ENCODE measurements at regions not wholly inside any gene's neighbourhood (a gene's known extent, or its start where the extent isn't known, plus 50 kb on each side); places are given as distances from the start of the nearest gene placed in this dataset.

- no peak for TF ChIP-seq CTCF (IDR thresholded peaks at IDR 0.05 in 2 of 3, conservative IDR thresholded peaks at IDR 0.05 in 1 of 3; ENCODE audit: borderline replicate concordance in 1 of 3, insufficient read depth in 1 of 3, low read depth in 2 of 3, low read length in 2 of 3)
- TF ChIP-seq POLR2A (IDR thresholded peaks at IDR 0.05; ENCODE audit: borderline replicate concordance, extremely low read depth, insufficient read depth, insufficient read length) = no peak
- TF ChIP-seq EZH2phosphoT487 (IDR thresholded peaks at IDR 0.05; ENCODE audit: borderline replicate concordance) = no peak
- TF ChIP-seq SIN3A (IDR thresholded peaks at IDR 0.05; ENCODE audit: low read depth) = no peak
- no peak for TF ChIP-seq JUND (IDR thresholded peaks at IDR 0.05)
- no peak for TF ChIP-seq EZH2 (IDR thresholded peaks at IDR 0.05)
- TF ChIP-seq CBX3 (IDR thresholded peaks at IDR 0.05; ENCODE audit: low read depth) = no peak
Observed at GRCh38 chr3:168843481-168843880, 747.8 kb upstream of the GOLIM4 start.
